ENCODE measurements at regions not wholly inside any gene's neighbourhood (a gene's known extent, or its start where the extent isn't known, plus 50 kb on each side); places are given as distances from the start of the nearest gene placed in this dataset.

GRCh38 chr12:47022296-47022695 is 57.1 kb upstream of the PCED1B start:
- H3K4me3 ChIP-seq (ENCODE audit: low read length), result no peak overlapping the region
- intact Hi-C loops (cut with micrococcal nuclease), result loop anchor here (5.0 to 10.0 kb wide), 2 partner anchors 345 to 867 kb away; no protein-coding TSS in a partner anchor
- H3K4me1 ChIP-seq (ENCODE audit: control insufficient read depth in 2 of 2, insufficient read depth in 2 of 2, low read length in 2 of 2), result no peaks in the 10 kb centered on the region
- Mint-ChIP-seq H3K4me3 (no peak overlapping the region), H3K27ac (no peak overlapping the region), H3K9me3 (no peaks in the 10 kb centered on the region), H3K27me3 (peaks cover 0 to 28% (median 10%) of the 10 kb centered on the region in 5 donors), H3K4me1 (no peaks in the 10 kb centered on the region), H3K36me3 (no peaks in the 10 kb centered on the region)
- ChIA-PET CTCF (interaction anchor here (0.8 to 3.4 kb wide), 4 partner anchors 10 to 897 kb away, joined by 3 to 21 read pairs (median 10); no protein-coding TSS in a partner anchor), POLR2A (no interaction called here)
- DNase-seq, result no peak
- no peak overlapping the region for H3K27ac ChIP-seq (ENCODE audit: low read depth, low read length)
- no peak for ATAC-seq
- no peaks in the 10 kb centered on the region for H3K36me3 ChIP-seq (ENCODE audit: control insufficient read depth in 2 of 3, insufficient read depth in 3 of 3, low read length in 3 of 3)
- peaks cover 0 to 3% of the 10 kb centered on the region in 2 donors for H3K27me3 ChIP-seq (ENCODE audit: control insufficient read depth in 2 of 2, insufficient read depth in 2 of 2, low read length in 2 of 2)
- H3K9me3 ChIP-seq (ENCODE audit: control insufficient read depth in 2 of 3, low read length in 3 of 3), result no peaks in the 10 kb centered on the region

GRCh38 chr12:47023311-47023710 is 56.1 kb upstream of the PCED1B start:
- H3K4me3 ChIP-seq (ENCODE audit: low read length), result no peak overlapping the region
- intact Hi-C loops (cut with micrococcal nuclease), result loop anchor here (5.0 to 10.0 kb wide), 2 partner anchors 346 to 869 kb away; no protein-coding TSS in a partner anchor
- H3K4me3 Mint-ChIP-seq, result no peak overlapping the region

GRCh38 chr12:47023953-47024352 is 55.5 kb upstream of the PCED1B start:
- ChIA-PET CTCF (interaction anchor here (0.6 to 1.6 kb wide), 8 partner anchors 8 to 899 kb away, joined by 3 to 5 read pairs (median 3); no protein-coding TSS in a partner anchor), POLR2A (interaction anchor here (1.0 kb wide), 2 partner anchors 192 to 374 kb away, joined by 3 read pairs; no protein-coding TSS in a partner anchor)
- H3K27me3 Mint-ChIP-seq, result peaks cover 0 to 27% (median 5%) of the 10 kb centered on the region in 5 donors
- ATAC-seq (no peak), DNase-seq (no peak)
- Histone ChIP-seq H3K27ac (ENCODE audit: low read depth, low read length) (no peak overlapping the region), H3K9me3 (ENCODE audit: control insufficient read depth in 2 of 3, low read length in 3 of 3) (no peaks in the 10 kb centered on the region), H3K27me3 (ENCODE audit: control insufficient read depth in 2 of 2, insufficient read depth in 2 of 2, low read length in 2 of 2) (no peaks in the 10 kb centered on the region), H3K4me1 (ENCODE audit: control insufficient read depth in 2 of 2, insufficient read depth in 2 of 2, low read length in 2 of 2) (no peaks in the 10 kb centered on the region), H3K36me3 (ENCODE audit: control insufficient read depth in 2 of 3, insufficient read depth in 3 of 3, low read length in 3 of 3) (no peaks in the 10 kb centered on the region), H3K4me3 (ENCODE audit: low read length) (no peak overlapping the region)
- H3K4me1 Mint-ChIP-seq, result no peaks in the 10 kb centered on the region
- H3K9me3 Mint-ChIP-seq, result no peaks in the 10 kb centered on the region
- no peak overlapping the region for H3K27ac Mint-ChIP-seq
- no peaks in the 10 kb centered on the region for H3K36me3 Mint-ChIP-seq
- H3K4me3 Mint-ChIP-seq, result no peak overlapping the region
- intact Hi-C loops (cut with micrococcal nuclease), result loop anchor here (5.0 to 10.0 kb wide), 2 partner anchors 347 to 869 kb away; no protein-coding TSS in a partner anchor

More at GRCh38 chr12:47023311-47023710, 56.1 kb upstream of the PCED1B start:
- Mint-ChIP-seq H3K27me3 (peaks cover 0 to 27% (median 5%) of the 10 kb centered on the region in 5 donors), H3K27ac (no peak overlapping the region), H3K36me3 (no peaks in the 10 kb centered on the region), H3K9me3 (no peaks in the 10 kb centered on the region), H3K4me1 (no peaks in the 10 kb centered on the region)
- no peaks in the 10 kb centered on the region for H3K9me3 ChIP-seq (ENCODE audit: control insufficient read depth in 2 of 3, low read length in 3 of 3)
- H3K4me1 ChIP-seq (ENCODE audit: control insufficient read depth in 2 of 2, insufficient read depth in 2 of 2, low read length in 2 of 2), result no peaks in the 10 kb centered on the region
- POLR2A ChIA-PET, result no interaction called here
- peaks cover 0 to 3% of the 10 kb centered on the region in 2 donors for H3K27me3 ChIP-seq (ENCODE audit: control insufficient read depth in 2 of 2, insufficient read depth in 2 of 2, low read length in 2 of 2)
- CTCF ChIA-PET, result interaction anchor here (0.7 to 3.0 kb wide), 6 partner anchors 9 to 898 kb away, joined by 3 to 21 read pairs (median 4); no protein-coding TSS in a partner anchor
- no peak overlapping the region for H3K27ac ChIP-seq (ENCODE audit: low read depth, low read length)
- H3K36me3 ChIP-seq (ENCODE audit: control insufficient read depth in 2 of 3, insufficient read depth in 3 of 3, low read length in 3 of 3), result no peaks in the 10 kb centered on the region
- no peak for DNase-seq
- ATAC-seq, result no peak

- ChIA-PET POLR2A (interaction anchor here (1.0 kb wide), 2 partner anchors 192 to 374 kb away, joined by 3 read pairs; no protein-coding TSS in a partner anchor), CTCF (interaction anchor here (0.6 to 1.6 kb wide), 7 partner anchors 8 to 899 kb away, joined by 3 to 5 read pairs (median 3); no protein-coding TSS in a partner anchor)
- H3K9me3 Mint-ChIP-seq, result no peaks in the 10 kb centered on the region
These were observed 55.0 kb upstream of the PCED1B start for GRCh38 chr12:47024463-47024862.

GRCh38 chr12:47025349-47025748 is 54.1 kb upstream of the PCED1B start:
- Mint-ChIP-seq H3K4me3 (no peak overlapping the region), H3K27me3 (peaks cover 0 to 23% (median 5%) of the 10 kb centered on the region in 5 donors), H3K9me3 (no peaks in the 10 kb centered on the region), H3K4me1 (peaks cover 0 to 7% (median 0%) of the 10 kb centered on the region in 7 donors), H3K36me3 (no peaks in the 10 kb centered on the region), H3K27ac (no peak overlapping the region)
- ATAC-seq (no peak), DNase-seq (no peak)
- ChIA-PET CTCF (no interaction called here), POLR2A (no interaction called here)
- Histone ChIP-seq H3K36me3 (ENCODE audit: control insufficient read depth in 2 of 3, insufficient read depth in 3 of 3, low read length in 3 of 3) (no peaks in the 10 kb centered on the region), H3K27me3 (ENCODE audit: control insufficient read depth in 2 of 2, insufficient read depth in 2 of 2, low read length in 2 of 2) (no peaks in the 10 kb centered on the region), H3K4me1 (ENCODE audit: control insufficient read depth in 2 of 2, insufficient read depth in 2 of 2, low read length in 2 of 2) (no peaks in the 10 kb centered on the region), H3K4me3 (ENCODE audit: low read length) (no peak overlapping the region), H3K27ac (ENCODE audit: low read depth, low read length) (no peak overlapping the region), H3K9me3 (ENCODE audit: control insufficient read depth in 2 of 3, low read length in 3 of 3) (no peaks in the 10 kb centered on the region)
- intact Hi-C loops (cut with micrococcal nuclease), result loop anchor here in 1 of 2 donors (10.0 kb wide), 1 partner anchor 871 kb away; no protein-coding TSS in a partner anchor

More at GRCh38 chr12:47024463-47024862, 55.0 kb upstream of the PCED1B start:
- ATAC-seq (no peak), DNase-seq (no peak)
- intact Hi-C loops (cut with micrococcal nuclease), result loop anchor here (5.0 to 10.0 kb wide), 2 partner anchors 347 to 870 kb away; no protein-coding TSS in a partner anchor
- Histone ChIP-seq H3K4me3 (ENCODE audit: low read length) (no peak overlapping the region), H3K27me3 (ENCODE audit: control insufficient read depth in 2 of 2, insufficient read depth in 2 of 2, low read length in 2 of 2) (no peaks in the 10 kb centered on the region), H3K4me1 (ENCODE audit: control insufficient read depth in 2 of 2, insufficient read depth in 2 of 2, low read length in 2 of 2) (no peaks in the 10 kb centered on the region), H3K27ac (ENCODE audit: low read depth, low read length) (no peak overlapping the region), H3K36me3 (ENCODE audit: control insufficient read depth in 2 of 3, insufficient read depth in 3 of 3, low read length in 3 of 3) (no peaks in the 10 kb centered on the region), H3K9me3 (ENCODE audit: control insufficient read depth in 2 of 3, low read length in 3 of 3) (no peaks in the 10 kb centered on the region)
- Mint-ChIP-seq H3K27me3 (peaks cover 0 to 27% (median 5%) of the 10 kb centered on the region in 5 donors), H3K27ac (no peak overlapping the region), H3K4me3 (no peak overlapping the region), H3K36me3 (no peaks in the 10 kb centered on the region), H3K4me1 (peaks cover 0 to under 1% (median 0%) of the 10 kb centered on the region in 7 donors)

- no peaks in the 10 kb centered on the region for H3K9me3 ChIP-seq (ENCODE audit: control insufficient read depth in 2 of 3, low read length in 3 of 3)
- POLR2A ChIA-PET, result no interaction called here
- no peak overlapping the region for H3K27ac Mint-ChIP-seq
- no peak overlapping the region for H3K27ac ChIP-seq (ENCODE audit: low read depth, low read length)
- H3K9me3 Mint-ChIP-seq, result no peaks in the 10 kb centered on the region
- peaks cover 0 to 22% (median 5%) of the 10 kb centered on the region in 5 donors for H3K27me3 Mint-ChIP-seq
- no peak overlapping the region for H3K4me3 ChIP-seq (ENCODE audit: low read length)
- ATAC-seq, result no peak
- intact Hi-C loops (cut with micrococcal nuclease), result loop anchor here in 1 of 2 donors (10.0 kb wide), 1 partner anchor 871 kb away; no protein-coding TSS in a partner anchor
- H3K36me3 Mint-ChIP-seq, result no peaks in the 10 kb centered on the region
- peaks cover 0 to 7% (median 0%) of the 10 kb centered on the region in 7 donors for H3K4me1 Mint-ChIP-seq
- H3K4me1 ChIP-seq (ENCODE audit: control insufficient read depth in 2 of 2, insufficient read depth in 2 of 2, low read length in 2 of 2), result no peaks in the 10 kb centered on the region
- CTCF ChIA-PET, result no interaction called here
- no peak for DNase-seq
- H3K4me3 Mint-ChIP-seq, result no peak overlapping the region
- no peaks in the 10 kb centered on the region for H3K36me3 ChIP-seq (ENCODE audit: control insufficient read depth in 2 of 3, insufficient read depth in 3 of 3, low read length in 3 of 3)
- H3K27me3 ChIP-seq (ENCODE audit: control insufficient read depth in 2 of 2, insufficient read depth in 2 of 2, low read length in 2 of 2), result no peaks in the 10 kb centered on the region
These were observed 53.6 kb upstream of the PCED1B start for GRCh38 chr12:47025798-47026197.

All from naive thymus-derived CD4-positive, alpha-beta T cell (primary cell).